Liver (tissue), 2 donors: ENCODE measurements at regions not wholly inside any gene's neighbourhood (a gene's known extent, or its start where the extent isn't known, plus 50 kb on each side); places are given as distances from the start of the nearest gene placed in this dataset.

Source experiments
- YY1 ChIP-seq: IDR thresholded peaks from 2 replicates; pipeline ENCODE4 v1.6.1; 2016; ENCODE audit warnings: antibody characterized with exemption, mild to moderate bottlenecking
- TF ChIP-seq, protein P1 (sequence below): fragments of 150-350 bp; IDR thresholded peaks from 2 replicates; pipeline ENCODE4 v1.5.1; 2017; ENCODE audit warnings: improper control_type of control experiment, low read depth, low read length; ENCODE audit not compliant: missing input control
- donor health status: healthy.

DNA sequence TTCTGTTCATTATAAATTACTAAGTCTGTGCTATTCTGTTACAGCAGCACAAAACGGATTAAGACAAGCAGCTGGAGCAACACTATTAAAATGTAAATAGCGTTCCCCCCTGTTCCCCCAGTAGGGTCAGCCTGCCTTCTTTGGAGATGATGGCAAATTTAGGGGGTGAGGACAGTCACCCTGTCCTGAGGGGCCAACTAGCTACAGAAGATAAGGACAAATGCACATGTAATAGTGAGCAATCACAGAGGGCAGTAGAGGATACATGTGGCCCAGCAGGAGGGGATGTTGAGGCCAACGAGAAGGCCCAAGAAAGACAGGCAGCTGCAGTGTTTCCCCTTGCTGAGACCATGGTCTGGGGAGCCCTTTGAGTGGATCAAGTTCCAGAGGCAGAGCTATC, 266.7 kb upstream of the CDYL start:
- TF ChIP-seq, protein P1, sequence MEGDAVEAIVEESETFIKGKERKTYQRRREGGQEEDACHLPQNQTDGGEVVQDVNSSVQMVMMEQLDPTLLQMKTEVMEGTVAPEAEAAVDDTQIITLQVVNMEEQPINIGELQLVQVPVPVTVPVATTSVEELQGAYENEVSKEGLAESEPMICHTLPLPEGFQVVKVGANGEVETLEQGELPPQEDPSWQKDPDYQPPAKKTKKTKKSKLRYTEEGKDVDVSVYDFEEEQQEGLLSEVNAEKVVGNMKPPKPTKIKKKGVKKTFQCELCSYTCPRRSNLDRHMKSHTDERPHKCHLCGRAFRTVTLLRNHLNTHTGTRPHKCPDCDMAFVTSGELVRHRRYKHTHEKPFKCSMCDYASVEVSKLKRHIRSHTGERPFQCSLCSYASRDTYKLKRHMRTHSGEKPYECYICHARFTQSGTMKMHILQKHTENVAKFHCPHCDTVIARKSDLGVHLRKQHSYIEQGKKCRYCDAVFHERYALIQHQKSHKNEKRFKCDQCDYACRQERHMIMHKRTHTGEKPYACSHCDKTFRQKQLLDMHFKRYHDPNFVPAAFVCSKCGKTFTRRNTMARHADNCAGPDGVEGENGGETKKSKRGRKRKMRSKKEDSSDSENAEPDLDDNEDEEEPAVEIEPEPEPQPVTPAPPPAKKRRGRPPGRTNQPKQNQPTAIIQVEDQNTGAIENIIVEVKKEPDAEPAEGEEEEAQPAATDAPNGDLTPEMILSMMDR, result no peak
- TF ChIP-seq YY1, result no peak
